ENCODE measurements at regions not wholly inside any gene's neighbourhood (a gene's known extent, or its start where the extent isn't known, plus 50 kb on each side); places are given as distances from the start of the nearest gene placed in this dataset.

- TF ChIP-seq CTCF (IDR thresholded peaks at IDR 0.05) (peak in 1 of 7 experiments; percentile 32), EP300 (IDR thresholded peaks at IDR 0.05) (peak; percentile 3), POLR2A (IDR thresholded peaks at IDR 0.05) (no peak)
Observed at GRCh38 chrX:65601530-65602220, 65.8 kb upstream of the MSN start.

Measured in stomach (tissue), 4 donors.